Ishikawa (cell line): ENCODE measurements at regions not wholly inside any gene's neighbourhood (a gene's known extent, or its start where the extent isn't known, plus 50 kb on each side); places are given as distances from the start of the nearest gene placed in this dataset.

Experiments
- CEBPB ChIP-seq: IDR thresholded peaks from 2 replicates; pipeline ENCODE4 v1.6.1; 2012
- CREB1 ChIP-seq: IDR thresholded peaks from 2 replicates; pipeline ENCODE4 v1.6.1; 2012; ENCODE audit warnings: low read depth
- EGR1 ChIP-seq: IDR thresholded peaks from 2 replicates; pipeline ENCODE4 v1.6.1; 2012
- EP300 ChIP-seq: IDR thresholded peaks from 2 replicates; pipeline ENCODE4 v1.6.1; 2012; ENCODE audit warnings: borderline replicate concordance
- FOXM1 ChIP-seq: IDR thresholded peaks from 2 replicates; pipeline ENCODE4 v1.6.1; 2012; ENCODE audit warnings: low read depth, borderline replicate concordance
- NFIC ChIP-seq: IDR thresholded peaks from 2 replicates; pipeline ENCODE4 v1.6.1; 2012
- RAD21 ChIP-seq: IDR thresholded peaks from 2 replicates; pipeline ENCODE4 v1.6.1; 2012; ENCODE audit warnings: low read depth
- REST ChIP-seq: IDR thresholded peaks from 2 replicates; pipeline ENCODE4 v1.6.1; 2012; ENCODE audit warnings: low read depth, mild to moderate bottlenecking
- TAF1 ChIP-seq: IDR thresholded peaks from 2 replicates; pipeline ENCODE4 v1.6.1; 2012; ENCODE audit warnings: low read depth, mild to moderate bottlenecking
- TCF12 ChIP-seq: IDR thresholded peaks from 2 replicates; pipeline ENCODE4 v1.6.1; 2012; ENCODE audit warnings: low read depth
- TEAD4 ChIP-seq: IDR thresholded peaks from 2 replicates; pipeline ENCODE4 v1.6.1; 2012
- USF1 ChIP-seq: IDR thresholded peaks from 2 replicates; pipeline ENCODE4 v1.6.1; 2012
- YY1 ChIP-seq: IDR thresholded peaks from 2 replicates; pipeline ENCODE4 v1.6.1; 2012; ENCODE audit warnings: low read depth
- ZBTB7A ChIP-seq: IDR thresholded peaks from 2 replicates; pipeline ENCODE4 v1.6.1; 2012; ENCODE audit warnings: low read depth
- TF ChIP-seq, protein P1 (sequence below): IDR thresholded peaks from 2 replicates; pipeline ENCODE4 v1.6.1; 2012

- TF ChIP-seq FOXM1: no peak
- TF ChIP-seq NFIC: no peak
- no peak for TF ChIP-seq CEBPB
- TF ChIP-seq ZBTB7A: no peak
- no peak for TF ChIP-seq TCF12
- TF ChIP-seq EGR1: no peak
- TF ChIP-seq REST: no peak
- TF ChIP-seq, protein P1, sequence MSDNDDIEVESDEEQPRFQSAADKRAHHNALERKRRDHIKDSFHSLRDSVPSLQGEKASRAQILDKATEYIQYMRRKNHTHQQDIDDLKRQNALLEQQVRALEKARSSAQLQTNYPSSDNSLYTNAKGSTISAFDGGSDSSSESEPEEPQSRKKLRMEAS: no peak
- TF ChIP-seq TEAD4: no peak
- no peak for TF ChIP-seq RAD21
- no peak for TF ChIP-seq YY1
- no peak for TF ChIP-seq EP300
Observed at GRCh38 chr14:41299924-41300323, 306.8 kb upstream of the LRFN5 start.

- TF ChIP-seq YY1 (no peak), ZBTB7A (no peak), EP300 (no peak), TAF1 (no peak), USF1 (no peak), RAD21 (no peak), TEAD4 (no peak), NFIC (no peak), FOXM1 (no peak)
Observed at GRCh38 chr14:41298328-41298690, 308.4 kb upstream of the LRFN5 start.

- TF ChIP-seq YY1 (no peak), FOXM1 (no peak), RAD21 (no peak), ZBTB7A (no peak), REST (no peak)
- TF ChIP-seq, protein P1: no peak
Observed at GRCh38 chr14:41297576-41298327, 308.9 kb upstream of the LRFN5 start.

DNA sequence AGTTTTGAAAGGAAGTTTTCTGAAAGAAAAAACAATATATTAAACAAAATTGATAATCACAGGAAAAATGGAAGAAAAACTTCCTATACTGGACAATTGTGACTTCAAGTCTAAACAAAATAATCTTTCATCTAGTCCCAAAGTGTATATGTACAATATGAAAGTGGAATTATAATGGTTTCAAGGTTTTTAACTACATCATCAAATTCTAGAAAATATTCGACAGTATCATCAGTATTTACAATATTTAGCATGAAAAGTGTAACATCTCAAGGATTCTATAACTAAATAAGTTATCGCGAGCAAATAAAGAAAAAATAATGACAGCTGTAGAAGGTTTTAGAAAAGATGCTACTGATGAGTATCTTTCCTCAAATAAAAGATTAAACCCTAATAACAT, 310.9 kb upstream of the LRFN5 start:
- TF ChIP-seq, protein P1: no peak
- TF ChIP-seq TCF12 (no peak), CREB1 (no peak), TAF1 (no peak), EP300 (no peak), RAD21 (no peak), YY1 (no peak), ZBTB7A (no peak), CEBPB (no peak), TEAD4 (no peak), EGR1 (no peak), REST (no peak), USF1 (no peak), NFIC (no peak), FOXM1 (no peak)
